ENCODE measurements at regions not wholly inside any gene's neighbourhood (a gene's known extent, or its start where the extent isn't known, plus 50 kb on each side); places are given as distances from the start of the nearest gene placed in this dataset.
"Not testable (repeated sequence)": the region's sequence is repeated elsewhere in the genome, so short reads cannot be mapped to it uniquely, and the experiment has no call there.

- no peaks in the 10 kb centered on the region for H3K4me1 Mint-ChIP-seq
- H3K4me3 Mint-ChIP-seq: no peak overlapping the region
- H3K27ac Mint-ChIP-seq (ENCODE audit: low read depth): no peak overlapping the region
- no peaks in the 10 kb centered on the region for H3K36me3 Mint-ChIP-seq (ENCODE audit: insufficient read depth)
- DNase-seq (ENCODE audit: low spot score in 2 of 2) (no peak), ATAC-seq (replicated peaks; ENCODE audit: extremely low read depth, poor library complexity, severe bottlenecking) (no peak)
- H3K27me3 Mint-ChIP-seq: no peaks in the 10 kb centered on the region
- no peaks in the 10 kb centered on the region for H3K9me3 Mint-ChIP-seq
Observed at GRCh38 chr12:14193639-14194038, 171.8 kb upstream of the ATF7IP start.

- Mint-ChIP-seq H3K4me1 (no peaks in the 10 kb centered on the region), H3K27ac (ENCODE audit: low read depth) (no peak overlapping the region), H3K9me3 (no peaks in the 10 kb centered on the region), H3K27me3 (no peaks in the 10 kb centered on the region), H3K4me3 (no peak overlapping the region), H3K36me3 (ENCODE audit: insufficient read depth) (no peaks in the 10 kb centered on the region)
- DNase-seq (ENCODE audit: low spot score in 2 of 2) (no peak), ATAC-seq (replicated peaks; ENCODE audit: extremely low read depth, poor library complexity, severe bottlenecking) (no peak)
Observed at GRCh38 chr12:14194572-14194971, 170.9 kb upstream of the ATF7IP start.

- H3K4me1 Mint-ChIP-seq: no peaks in the 10 kb centered on the region
- H3K4me3 Mint-ChIP-seq: no peak overlapping the region
- no peaks in the 10 kb centered on the region for H3K27me3 Mint-ChIP-seq
- DNase-seq (ENCODE audit: low spot score in 2 of 2) (no peak), ATAC-seq (replicated peaks; ENCODE audit: extremely low read depth, poor library complexity, severe bottlenecking) (no peak)
- H3K27ac Mint-ChIP-seq (ENCODE audit: low read depth): no peak overlapping the region
- H3K9me3 Mint-ChIP-seq: no peaks in the 10 kb centered on the region
- H3K36me3 Mint-ChIP-seq (ENCODE audit: insufficient read depth): no peaks in the 10 kb centered on the region
Observed at GRCh38 chr12:14199455-14200198, 165.9 kb upstream of the ATF7IP start.

GRCh38 chr12:14200598-14200997 lies 164.9 kb upstream of the ATF7IP start:
- no peaks in the 10 kb centered on the region for H3K4me1 Mint-ChIP-seq
- H3K27ac Mint-ChIP-seq (ENCODE audit: low read depth): no peak overlapping the region
- no peaks in the 10 kb centered on the region for H3K9me3 Mint-ChIP-seq
- ATAC-seq (replicated peaks; ENCODE audit: extremely low read depth, poor library complexity, severe bottlenecking): no peak
- no peaks in the 10 kb centered on the region for H3K27me3 Mint-ChIP-seq
- no peaks in the 10 kb centered on the region for H3K36me3 Mint-ChIP-seq (ENCODE audit: insufficient read depth)
- no peak overlapping the region for H3K4me3 Mint-ChIP-seq
- DNase-seq (ENCODE audit: low spot score in 2 of 2): no peak

- Mint-ChIP-seq H3K27me3 (no peaks in the 10 kb centered on the region), H3K36me3 (ENCODE audit: insufficient read depth) (no peaks in the 10 kb centered on the region), H3K9me3 (no peaks in the 10 kb centered on the region), H3K27ac (ENCODE audit: low read depth) (no peak overlapping the region), H3K4me1 (no peaks in the 10 kb centered on the region), H3K4me3 (no peak overlapping the region)
- no peak for DNase-seq (ENCODE audit: low spot score in 2 of 2)
- no peak for ATAC-seq (replicated peaks; ENCODE audit: extremely low read depth, poor library complexity, severe bottlenecking)
Observed at GRCh38 chr12:14201291-14201690, 164.2 kb upstream of the ATF7IP start.

- H3K27ac Mint-ChIP-seq (ENCODE audit: low read depth): no peak overlapping the region
- no peaks in the 10 kb centered on the region for H3K4me1 Mint-ChIP-seq
- H3K4me3 Mint-ChIP-seq: no peak overlapping the region
- H3K27me3 Mint-ChIP-seq: no peaks in the 10 kb centered on the region
- H3K9me3 Mint-ChIP-seq: no peaks in the 10 kb centered on the region
- DNase-seq (ENCODE audit: low spot score in 2 of 2) (no peak), ATAC-seq (replicated peaks; ENCODE audit: extremely low read depth, poor library complexity, severe bottlenecking) (no peak)
- no peaks in the 10 kb centered on the region for H3K36me3 Mint-ChIP-seq (ENCODE audit: insufficient read depth)
Observed at GRCh38 chr12:14207905-14208551, 157.5 kb upstream of the ATF7IP start.

- Mint-ChIP-seq H3K4me3 (no peak overlapping the region), H3K27ac (ENCODE audit: low read depth) (no peak overlapping the region), H3K36me3 (ENCODE audit: insufficient read depth) (peaks cover 7% of the 10 kb centered on the region), H3K27me3 (no peaks in the 10 kb centered on the region), H3K9me3 (no peaks in the 10 kb centered on the region), H3K4me1 (peaks cover 7% of the 10 kb centered on the region)
- DNase-seq (ENCODE audit: low spot score in 2 of 2): no peak
- no peak for ATAC-seq (replicated peaks; ENCODE audit: extremely low read depth, poor library complexity, severe bottlenecking)
Observed at GRCh38 chr12:14211947-14212387, 153.5 kb upstream of the ATF7IP start.

GRCh38 chr12:14213542-14213941 lies 151.9 kb upstream of the ATF7IP start:
- Mint-ChIP-seq H3K4me3 (no peak overlapping the region), H3K27me3 (no peaks in the 10 kb centered on the region), H3K27ac (ENCODE audit: low read depth) (no peak overlapping the region), H3K9me3 (no peaks in the 10 kb centered on the region), H3K4me1 (peaks cover 21% of the 10 kb centered on the region), H3K36me3 (ENCODE audit: insufficient read depth) (peaks cover 9% of the 10 kb centered on the region)
- DNase-seq (ENCODE audit: low spot score in 2 of 2) (no peak), ATAC-seq (replicated peaks; ENCODE audit: extremely low read depth, poor library complexity, severe bottlenecking) (no peak)

GRCh38 chr12:14214495-14214894 lies 151.0 kb upstream of the ATF7IP start:
- Mint-ChIP-seq H3K36me3 (ENCODE audit: insufficient read depth) (peaks cover 9% of the 10 kb centered on the region), H3K27ac (ENCODE audit: low read depth) (no peak overlapping the region), H3K4me1 (peaks cover 24% of the 10 kb centered on the region), H3K4me3 (no peak overlapping the region), H3K9me3 (no peaks in the 10 kb centered on the region), H3K27me3 (no peaks in the 10 kb centered on the region)
- no peak for ATAC-seq (replicated peaks; ENCODE audit: extremely low read depth, poor library complexity, severe bottlenecking)
- no peak for DNase-seq (ENCODE audit: low spot score in 2 of 2)

GRCh38 chr12:14215949-14216348 lies 149.5 kb upstream of the ATF7IP start:
- H3K27ac Mint-ChIP-seq (ENCODE audit: low read depth): peak overlapping the region; percentile 83
- not testable (repeated sequence) for H3K27me3 Mint-ChIP-seq; ATAC-seq (replicated peaks; ENCODE audit: extremely low read depth, poor library complexity, severe bottlenecking)

GRCh38 chr12:14216405-14217294 lies 148.8 kb upstream of the ATF7IP start:
- H3K4me3 Mint-ChIP-seq: peak overlapping the region; percentile 81
- H3K27ac Mint-ChIP-seq (ENCODE audit: low read depth): peak overlapping the region; percentile 83
- no peaks in the 10 kb centered on the region for H3K27me3 Mint-ChIP-seq
- peaks cover 13% of the 10 kb centered on the region for H3K36me3 Mint-ChIP-seq (ENCODE audit: insufficient read depth)
- peak in 1 of 2 donors; percentile 17 for DNase-seq (ENCODE audit: low spot score in 2 of 2)
- no peaks in the 10 kb centered on the region for H3K9me3 Mint-ChIP-seq
- H3K4me1 Mint-ChIP-seq: peaks cover 33% of the 10 kb centered on the region
- ATAC-seq (replicated peaks; ENCODE audit: extremely low read depth, poor library complexity, severe bottlenecking): peak; percentile 85

More at GRCh38 chr12:14215949-14216348, 149.5 kb upstream of the ATF7IP start:
- H3K9me3 Mint-ChIP-seq; H3K36me3 Mint-ChIP-seq (ENCODE audit: insufficient read depth); DNase-seq (ENCODE audit: low spot score in 2 of 2): not testable (repeated sequence)
- peak overlapping the region; percentile 81 for H3K4me3 Mint-ChIP-seq
- H3K4me1 Mint-ChIP-seq: peaks cover 28% of the 10 kb centered on the region

- Mint-ChIP-seq H3K27me3 (no peaks in the 10 kb centered on the region), H3K27ac (ENCODE audit: low read depth) (peak overlapping the region; percentile 1), H3K9me3 (no peaks in the 10 kb centered on the region), H3K4me3 (no peak overlapping the region), H3K36me3 (ENCODE audit: insufficient read depth) (peaks cover 13% of the 10 kb centered on the region), H3K4me1 (peaks cover 33% of the 10 kb centered on the region)
- no peak for DNase-seq (ENCODE audit: low spot score in 2 of 2)
- ATAC-seq (replicated peaks; ENCODE audit: extremely low read depth, poor library complexity, severe bottlenecking): no peak
Observed at GRCh38 chr12:14219156-14219555, 146.3 kb upstream of the ATF7IP start.
